Fibroblast of skin of scalp (primary cell): ENCODE measurements at regions not wholly inside any gene's neighbourhood (a gene's known extent, or its start where the extent isn't known, plus 50 kb on each side); places are given as distances from the start of the nearest gene placed in this dataset.
"Not testable (repeated sequence)": the region's sequence is repeated elsewhere in the genome, so short reads cannot be mapped to it uniquely, and the experiment has no call there.

Experiments
- DNase-seq: peaks from one replicate; pipeline ENCODE4 v3.0.0-alpha.2; 2013

- peak; percentile 1 for DNase-seq
Measured at GRCh38 chrX:143455046-143455445, 62.2 kb downstream of the SPANXN3 start.

GRCh38 chrX:143437439-143437838 lies 79.8 kb downstream of the SPANXN3 start:
- no peak for DNase-seq

DNA sequence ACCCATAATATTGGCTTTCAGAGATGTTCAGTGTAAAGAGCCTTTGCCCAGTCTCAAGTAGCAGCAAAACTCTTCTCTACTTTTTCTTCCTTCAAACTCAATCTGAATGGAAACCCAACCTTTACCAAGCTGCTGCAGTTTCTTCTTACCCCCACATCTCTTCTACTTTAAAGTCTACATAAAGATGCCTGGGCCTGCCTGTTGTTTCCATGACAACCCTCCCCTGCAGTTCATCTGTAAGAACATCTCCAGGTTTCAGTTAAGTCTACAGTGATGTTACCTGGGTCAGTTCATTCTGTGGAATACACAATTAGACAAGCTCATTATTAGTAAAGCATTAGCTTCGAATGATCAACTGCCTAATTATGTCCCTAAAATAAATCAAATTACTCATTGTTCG lies 81.4 kb downstream of the SPANXN3 start:
- no peak for DNase-seq

DNA sequence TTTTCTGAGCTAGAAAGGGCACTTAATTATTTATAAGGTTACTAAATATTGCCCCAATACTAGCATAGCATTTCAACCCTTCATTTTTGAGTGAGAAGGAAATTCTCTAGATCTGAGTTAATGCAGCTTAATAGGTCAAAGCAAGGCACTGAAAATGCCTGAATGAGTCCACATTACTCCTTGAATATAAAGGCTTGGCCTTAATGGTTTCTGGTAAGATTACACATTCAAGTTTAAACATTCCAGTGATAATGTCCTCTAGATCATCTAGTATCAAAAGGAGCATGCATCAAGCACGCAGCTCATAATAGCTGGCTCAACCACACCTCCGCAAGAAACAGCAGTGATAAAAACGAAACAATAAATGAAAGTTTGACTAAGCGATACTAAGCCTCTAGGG lies 87.5 kb downstream of the SPANXN3 start:
- DNase-seq = no peak

GRCh38 chrX:143429131-143429530 lies 88.1 kb downstream of the SPANXN3 start:
- DNase-seq = peak; percentile 27

- DNase-seq = no peak
Measured at GRCh38 chrX:143401160-143401559, 116.1 kb downstream of the SPANXN3 start.

DNA sequence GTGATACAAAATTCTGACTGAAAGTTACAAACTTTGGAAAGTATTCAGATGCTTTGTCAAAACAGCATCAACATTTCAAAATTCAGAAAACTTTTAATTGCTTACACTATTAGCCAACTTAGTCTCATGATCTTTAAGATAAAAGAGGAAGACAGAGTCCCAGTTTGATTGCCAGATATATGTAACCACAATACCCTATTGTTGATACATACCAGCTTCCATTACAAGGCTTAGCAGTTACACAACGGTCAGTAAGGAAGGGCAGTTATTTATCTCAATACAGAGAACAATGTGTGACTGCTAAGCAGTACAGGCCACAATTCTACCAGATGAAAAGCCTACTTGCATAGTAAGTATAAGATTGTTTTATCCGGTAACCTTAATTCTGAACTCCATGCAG lies 138.4 kb downstream of the SPANXN3 start:
- no peak for DNase-seq

DNA sequence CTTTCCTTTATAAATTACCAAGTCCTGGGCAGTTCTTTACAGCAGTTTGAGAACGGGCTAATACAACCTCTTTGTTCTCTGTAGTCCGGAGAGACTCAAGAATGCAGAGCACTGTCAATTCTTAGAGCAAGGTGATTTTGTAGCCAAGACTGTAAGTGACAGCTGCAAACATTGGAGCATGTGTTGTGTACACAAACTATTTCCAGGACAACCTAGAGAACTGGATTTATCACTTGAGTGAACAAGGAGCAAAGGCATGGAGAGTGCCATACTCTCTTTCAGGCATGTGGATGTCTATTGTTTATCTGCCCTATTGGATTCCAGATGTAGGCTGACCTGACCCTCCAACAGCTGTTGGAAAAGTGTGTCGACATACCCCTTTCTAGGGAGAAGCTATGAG lies 153.9 kb downstream of the SPANXN3 start:
- DNase-seq = no peak

DNA sequence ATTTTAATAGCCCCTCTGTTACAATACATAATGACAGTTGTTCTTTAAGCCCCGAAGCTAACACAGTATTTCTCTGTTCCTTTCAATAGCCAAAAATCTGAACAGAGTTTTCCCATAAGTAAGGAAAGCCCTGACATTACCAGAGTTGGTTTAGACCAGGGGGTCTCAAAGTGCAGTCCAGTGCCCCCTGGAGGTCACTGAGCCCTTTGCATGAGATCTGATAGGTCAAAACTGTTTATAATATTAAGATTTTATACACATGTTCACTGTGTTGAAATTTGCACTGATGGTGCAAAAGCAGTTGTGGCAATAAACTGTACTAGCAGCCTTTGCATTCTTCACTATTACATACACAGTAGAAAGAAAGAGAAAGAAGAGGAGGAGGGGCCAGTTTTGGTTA lies 177.1 kb downstream of the SPANXN3 start:
- DNase-seq = no peak

DNA sequence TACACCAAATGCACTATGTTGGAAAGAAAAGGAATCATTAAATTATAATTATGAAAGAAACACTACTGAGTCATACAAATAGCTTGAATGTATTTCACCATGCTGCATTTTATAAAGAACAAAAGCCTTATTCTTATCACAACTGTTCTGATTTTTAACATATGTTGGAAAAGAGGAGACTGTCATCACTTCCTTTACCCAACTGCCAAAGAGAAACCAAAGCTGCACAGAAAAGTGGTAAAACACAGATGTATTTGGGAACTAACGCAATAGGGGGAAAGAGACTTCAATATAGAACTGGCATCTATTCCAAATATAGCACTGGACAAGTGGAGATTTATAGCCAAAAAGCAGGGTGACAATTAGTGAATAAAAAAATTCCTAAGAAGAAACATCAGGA lies 181.0 kb downstream of the SPANXN3 start:
- DNase-seq = no peak

DNA sequence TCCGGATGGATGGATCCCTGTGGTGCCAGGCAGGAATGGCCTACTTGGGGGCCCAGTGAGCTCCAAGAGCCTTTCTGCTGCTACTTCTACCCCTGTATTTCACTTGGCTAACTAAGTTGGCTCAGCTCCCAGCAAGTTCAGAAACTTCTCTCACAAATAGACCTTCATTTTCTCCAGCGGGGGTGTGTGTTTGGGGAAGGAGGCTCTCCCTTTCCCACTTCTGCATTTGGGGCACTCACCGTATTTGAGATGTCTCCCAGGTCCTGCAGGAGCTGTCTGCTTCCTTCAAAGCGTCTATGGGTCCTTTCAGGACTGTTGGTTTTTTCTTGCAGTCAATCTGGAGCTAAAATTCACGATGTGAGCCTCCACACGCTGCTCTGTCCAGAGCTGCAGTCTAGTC lies 197.7 kb downstream of the SPANXN3 start:
- DNase-seq = no peak

DNA sequence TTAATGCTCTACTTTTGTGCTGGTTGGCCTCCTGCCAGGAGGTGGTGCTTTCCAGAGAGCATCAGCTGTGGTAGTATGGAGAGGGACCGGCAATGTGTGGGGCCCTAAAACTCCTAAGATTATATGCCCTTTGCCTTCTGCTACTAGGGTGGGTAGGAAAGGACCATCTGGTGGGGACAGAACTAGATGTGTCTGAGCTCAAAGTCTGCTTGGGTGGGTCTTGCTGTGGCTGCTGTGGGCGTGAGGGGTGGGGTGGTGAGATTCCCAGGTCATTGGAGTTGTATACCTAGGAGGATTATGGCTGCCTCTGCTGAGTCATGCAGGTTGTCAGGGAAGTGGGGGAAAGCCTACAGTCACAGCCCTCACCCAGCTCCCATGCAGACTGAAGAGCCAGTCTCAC lies 198.4 kb downstream of the SPANXN3 start:
- DNase-seq = not testable (repeated sequence)

DNA sequence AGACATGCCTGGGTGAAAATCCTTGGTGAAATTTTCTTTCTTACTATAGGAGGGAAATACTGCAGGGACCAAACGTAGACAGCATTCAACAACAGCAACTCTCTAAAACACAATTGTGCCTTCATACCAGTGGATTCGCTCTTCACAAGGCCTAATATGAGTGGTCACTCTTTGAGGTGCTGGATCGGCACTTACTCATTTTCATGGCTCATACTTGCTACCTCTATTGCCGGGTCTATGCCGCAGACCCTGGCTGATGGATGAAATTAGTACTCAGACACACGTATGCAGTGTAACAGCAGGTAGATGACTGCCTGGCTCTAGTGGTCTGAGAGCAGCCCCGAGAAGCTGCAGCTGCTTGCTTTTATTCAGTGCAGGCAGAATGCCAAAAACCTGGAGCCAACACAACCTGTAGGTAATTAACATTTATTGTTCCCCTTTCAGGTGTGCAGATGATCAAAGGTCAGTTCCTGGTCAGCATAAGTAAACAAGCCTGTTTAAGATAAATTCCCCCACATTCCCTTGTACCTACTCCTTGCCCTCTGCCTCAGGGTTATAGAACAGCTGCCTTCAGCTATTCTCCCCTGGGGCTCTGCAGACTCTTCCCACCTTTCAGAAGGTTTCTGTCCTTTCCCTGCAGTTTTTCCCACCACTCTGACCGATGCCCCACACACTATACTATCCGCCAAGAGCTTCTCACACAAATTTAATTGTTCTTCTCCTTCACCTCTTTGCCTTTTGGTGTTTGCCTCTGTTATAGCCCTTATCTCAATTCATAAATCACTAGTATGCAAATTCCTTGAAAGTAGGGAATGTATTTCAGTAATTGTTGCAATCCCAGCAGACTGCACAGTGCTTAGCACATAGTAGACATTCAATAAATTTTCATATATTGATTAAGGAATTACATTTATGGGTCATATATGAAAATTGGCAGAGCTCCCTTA lies 210.0 kb downstream of the SPANXN3 start:
- DNase-seq = no peak

GRCh38 chrX:143304518-143304917 lies 212.8 kb downstream of the SPANXN3 start:
- no peak for DNase-seq

DNA sequence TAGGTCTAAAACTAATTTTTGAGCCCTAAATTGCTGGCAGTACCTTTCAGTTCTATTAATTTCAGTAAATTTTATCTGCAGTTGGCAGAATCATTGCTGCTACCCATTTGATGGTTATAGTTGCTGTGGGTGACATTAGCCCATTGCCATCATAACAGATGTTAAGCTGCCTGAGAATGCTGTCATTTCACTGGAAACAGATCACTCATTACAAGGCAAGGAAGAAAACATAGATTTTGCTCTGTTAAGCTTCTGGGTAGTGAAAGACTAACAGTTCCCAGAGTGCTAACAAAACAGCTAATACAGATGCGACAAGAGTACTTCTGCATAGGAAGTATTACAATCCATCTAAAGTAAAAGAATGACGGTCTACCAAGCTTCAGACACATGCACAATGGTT lies 213.2 kb downstream of the SPANXN3 start:
- DNase-seq = no peak

DNA sequence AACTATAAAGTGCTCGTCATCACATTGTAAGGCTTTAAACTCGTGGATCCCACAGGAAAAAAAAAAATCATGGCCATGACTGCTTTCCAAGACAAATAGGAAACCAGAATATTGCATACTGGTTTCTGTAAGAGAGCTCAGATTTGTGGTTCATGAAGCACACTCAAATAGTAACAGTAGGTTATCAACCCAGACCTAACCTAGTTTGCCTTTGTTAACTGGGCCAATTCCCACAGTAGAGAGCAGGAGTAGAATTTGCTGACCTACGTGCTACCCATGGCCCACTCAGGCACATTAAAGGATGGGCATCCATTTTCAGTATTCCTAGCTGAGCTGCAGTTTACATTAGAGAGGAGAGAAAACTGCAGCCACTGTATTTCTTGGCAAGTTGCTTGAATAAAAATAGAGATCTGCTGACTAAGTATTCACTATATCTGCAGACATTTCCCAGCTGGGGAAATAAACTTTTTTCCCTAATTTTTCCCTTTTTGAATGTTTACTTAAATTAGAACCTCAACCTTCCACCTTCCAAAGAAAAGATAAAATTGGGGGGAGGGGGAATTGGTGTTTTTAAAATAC lies 218.5 kb downstream of the SPANXN3 start:
- no peak for DNase-seq

DNA sequence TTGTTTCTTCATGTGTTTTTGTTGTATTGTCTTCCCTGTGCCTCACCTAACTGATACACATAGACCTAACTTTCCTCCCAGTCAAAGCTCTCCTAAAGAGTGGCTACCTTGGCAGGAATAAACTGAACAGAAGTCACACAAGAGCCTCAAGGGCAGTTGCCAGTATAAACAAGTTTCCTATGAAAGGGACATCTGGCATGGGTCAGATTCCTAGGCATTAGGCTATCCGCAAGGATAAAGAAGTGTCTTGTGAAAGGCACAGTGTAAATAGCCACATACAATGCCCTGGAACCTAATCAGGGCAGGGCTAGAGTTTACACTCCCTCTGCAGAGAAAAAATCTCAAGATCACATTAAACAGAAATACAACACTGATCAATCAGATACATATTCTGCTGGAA lies 220.8 kb downstream of the SPANXN3 start:
- no peak for DNase-seq

DNA sequence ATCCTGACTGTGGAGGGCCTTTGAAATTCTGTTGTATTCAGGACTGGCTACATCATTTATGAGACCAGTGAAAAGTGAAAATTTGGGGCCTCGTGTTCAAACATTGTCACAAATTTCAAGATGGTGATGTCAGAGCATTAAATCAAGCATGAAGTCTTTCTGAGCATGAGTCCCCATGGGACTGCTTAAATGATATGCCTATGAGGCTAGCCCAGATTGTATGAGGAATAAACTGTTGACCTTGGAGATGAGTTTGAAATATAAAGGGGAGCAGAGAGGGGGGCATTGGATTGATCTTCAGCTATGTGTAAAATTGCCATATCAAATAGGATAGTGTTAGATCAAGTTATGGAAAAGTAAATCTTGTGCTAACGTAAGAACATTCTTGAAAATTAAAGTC lies 230.0 kb downstream of the SPANXN3 start:
- no peak for DNase-seq

- DNase-seq = no peak
Measured at GRCh38 chrX:143270317-143270716, 244.6 kb downstream of the SPANXN4 start.

DNA sequence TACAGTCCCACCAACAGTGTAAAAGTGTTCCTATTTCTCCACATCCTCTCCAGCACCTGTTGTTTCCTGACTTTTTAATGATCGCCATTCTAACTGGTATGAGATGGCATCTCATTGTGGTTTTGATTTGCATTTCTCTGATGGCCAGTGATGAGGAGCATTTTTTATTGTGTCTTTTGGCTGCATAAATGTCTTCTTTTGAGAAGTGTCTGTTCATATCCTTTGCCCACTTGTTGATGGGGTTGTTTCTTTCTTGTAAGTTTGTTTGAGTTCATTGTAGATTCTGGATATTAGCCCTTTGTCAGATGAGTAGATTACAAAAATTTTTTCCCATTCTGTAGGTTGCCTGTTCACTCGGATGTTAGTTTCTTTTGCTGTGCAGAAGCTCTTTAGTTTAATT lies 218.9 kb downstream of the SPANXN4 start:
- not testable (repeated sequence) for DNase-seq

GRCh38 chrX:143240658-143241057 lies 214.9 kb downstream of the SPANXN4 start:
- DNase-seq = no peak

DNA sequence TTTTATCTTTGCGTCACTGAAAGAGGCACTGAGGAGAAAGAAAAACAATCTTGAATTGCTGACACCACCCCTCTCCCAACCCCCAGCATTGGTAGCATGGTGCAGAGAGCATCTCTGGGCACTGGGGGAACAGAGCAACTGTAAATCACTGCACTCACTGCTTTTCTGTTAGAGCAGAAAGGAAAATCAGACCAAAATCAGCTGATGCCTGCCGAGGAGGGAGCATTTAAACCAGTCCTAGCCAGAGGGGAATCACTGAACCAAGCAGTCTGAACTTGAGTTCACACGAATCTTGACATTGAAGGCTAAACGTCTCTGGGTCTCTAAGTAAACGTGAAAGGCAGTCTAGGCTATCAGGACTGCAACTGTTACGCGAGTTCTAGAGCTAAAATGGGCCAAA lies 205.8 kb downstream of the SPANXN4 start:
- no peak for DNase-seq

DNA sequence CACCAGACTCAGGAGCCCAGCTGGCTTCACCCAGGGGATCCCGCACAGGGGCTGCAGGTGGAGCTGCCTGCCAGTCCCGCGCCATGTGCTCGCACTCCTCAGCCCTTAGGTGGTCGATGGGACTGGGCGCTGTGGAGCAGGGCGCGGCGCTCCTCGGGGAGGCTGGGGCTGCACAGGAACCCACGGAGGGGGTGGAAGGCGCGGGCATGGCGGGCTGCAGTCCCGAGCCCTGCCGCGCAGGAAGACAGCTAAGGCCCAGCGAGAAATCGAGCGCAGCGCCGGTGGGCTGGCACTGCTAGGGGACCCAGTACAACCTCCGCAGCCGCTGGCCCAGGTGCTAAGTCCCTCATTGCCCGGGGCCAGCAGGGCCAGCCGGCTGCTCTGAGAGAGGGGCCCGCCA lies 202.9 kb downstream of the SPANXN4 start:
- DNase-seq = not testable (repeated sequence)

GRCh38 chrX:143206966-143207365 lies 181.2 kb downstream of the SPANXN4 start:
- DNase-seq = no peak
